WI38 (cell line): ENCODE measurements at regions not wholly inside any gene's neighbourhood (a gene's known extent, or its start where the extent isn't known, plus 50 kb on each side); places are given as distances from the start of the nearest gene placed in this dataset.

ENCODE experiments used
- H3K4me3 ChIP-seq: 2 replicates; pipeline ENCODE4 v1.5.1; 2011; ENCODE audit warnings: low read depth, mild to moderate bottlenecking, control low read depth, low read length
- TF ChIP-seq, protein P1 (sequence below): IDR thresholded peaks from 2 replicates; pipeline ENCODE4 v1.5.1; 2012; ENCODE audit warnings: low read depth, mild to moderate bottlenecking, control low read depth, low read length

DNA sequence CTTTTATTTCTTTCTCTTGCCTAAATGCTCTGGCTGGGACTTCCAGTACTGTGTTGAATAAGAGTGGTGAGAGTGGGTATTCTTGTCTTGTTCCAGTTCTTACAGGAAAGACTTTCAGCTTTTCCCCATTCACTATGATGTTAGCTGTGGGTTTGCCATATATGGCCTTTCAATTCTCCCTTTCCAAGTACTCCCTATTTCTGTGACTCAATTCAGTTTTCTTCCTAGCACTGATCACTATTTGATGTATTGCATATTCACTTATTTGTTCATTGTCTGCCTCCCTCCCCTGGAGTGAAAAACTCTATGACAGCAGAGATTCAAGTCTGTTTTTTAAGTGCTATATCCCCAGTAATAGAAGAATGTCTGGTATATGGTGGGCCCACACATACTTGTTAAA is 618.2 kb upstream of the CAMK1G start:
- H3K4me3 ChIP-seq, result no peak overlapping the region
- TF ChIP-seq, protein P1, sequence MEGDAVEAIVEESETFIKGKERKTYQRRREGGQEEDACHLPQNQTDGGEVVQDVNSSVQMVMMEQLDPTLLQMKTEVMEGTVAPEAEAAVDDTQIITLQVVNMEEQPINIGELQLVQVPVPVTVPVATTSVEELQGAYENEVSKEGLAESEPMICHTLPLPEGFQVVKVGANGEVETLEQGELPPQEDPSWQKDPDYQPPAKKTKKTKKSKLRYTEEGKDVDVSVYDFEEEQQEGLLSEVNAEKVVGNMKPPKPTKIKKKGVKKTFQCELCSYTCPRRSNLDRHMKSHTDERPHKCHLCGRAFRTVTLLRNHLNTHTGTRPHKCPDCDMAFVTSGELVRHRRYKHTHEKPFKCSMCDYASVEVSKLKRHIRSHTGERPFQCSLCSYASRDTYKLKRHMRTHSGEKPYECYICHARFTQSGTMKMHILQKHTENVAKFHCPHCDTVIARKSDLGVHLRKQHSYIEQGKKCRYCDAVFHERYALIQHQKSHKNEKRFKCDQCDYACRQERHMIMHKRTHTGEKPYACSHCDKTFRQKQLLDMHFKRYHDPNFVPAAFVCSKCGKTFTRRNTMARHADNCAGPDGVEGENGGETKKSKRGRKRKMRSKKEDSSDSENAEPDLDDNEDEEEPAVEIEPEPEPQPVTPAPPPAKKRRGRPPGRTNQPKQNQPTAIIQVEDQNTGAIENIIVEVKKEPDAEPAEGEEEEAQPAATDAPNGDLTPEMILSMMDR, result no peak

DNA sequence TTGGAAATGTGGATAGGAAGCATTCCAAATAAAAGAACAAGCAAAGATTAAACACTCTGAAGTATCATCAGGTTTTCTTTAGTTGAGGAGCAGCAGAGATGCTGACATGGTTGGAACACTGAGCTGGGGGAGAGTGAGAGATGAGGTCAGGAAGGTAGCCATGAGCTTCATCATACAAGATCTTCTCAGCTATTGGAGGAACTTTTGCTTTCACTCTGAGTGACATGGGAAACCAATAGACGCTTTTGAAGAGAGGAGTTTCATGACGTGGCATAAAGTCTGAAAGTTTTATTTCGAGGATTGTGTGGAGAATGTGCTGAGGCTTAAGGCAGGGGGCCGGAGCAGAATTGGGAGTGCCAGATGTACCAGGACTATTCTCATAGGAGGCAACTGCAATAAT is 616.2 kb upstream of the CAMK1G start:
- H3K4me3 ChIP-seq, result no peak overlapping the region
- TF ChIP-seq, protein P1, result no peak

DNA sequence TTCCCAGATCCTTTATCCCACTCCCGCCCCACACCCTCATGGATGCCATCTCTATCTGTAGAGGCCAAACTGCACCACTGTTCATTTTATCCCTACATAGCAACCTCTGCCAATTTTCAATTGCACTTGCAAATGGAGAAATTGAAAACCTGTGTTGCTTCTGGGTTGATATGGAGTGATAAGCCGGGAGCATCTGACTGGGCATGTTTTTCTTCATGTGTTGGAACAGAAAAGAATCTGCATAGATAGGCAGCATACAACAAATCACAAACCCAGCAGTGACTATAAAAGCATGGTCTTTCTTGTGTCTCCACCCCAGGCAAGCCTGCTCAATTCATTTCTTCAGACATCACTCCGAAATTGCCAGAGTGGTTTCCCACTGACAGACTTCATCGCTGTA is 608.8 kb upstream of the CAMK1G start:
- H3K4me3 ChIP-seq, result no peak overlapping the region

DNA sequence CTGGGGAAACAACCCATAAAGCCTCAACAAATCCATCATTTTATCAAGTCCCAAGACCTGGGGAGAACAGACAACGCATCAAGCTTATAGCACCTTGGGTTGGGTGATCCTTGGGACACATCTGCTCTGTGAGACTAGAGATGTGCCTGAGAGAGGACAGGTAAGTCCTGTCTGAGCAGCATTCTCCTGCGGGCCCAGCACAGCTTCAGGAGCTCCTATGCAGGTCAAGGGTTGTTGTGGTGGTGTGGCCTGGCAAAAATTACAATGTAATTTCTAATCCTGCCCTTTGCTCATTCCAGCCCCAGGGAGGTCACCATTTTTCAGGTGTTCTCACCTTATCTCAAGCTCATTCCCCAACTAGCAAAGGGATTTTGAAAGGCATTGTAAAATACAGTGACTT is 608.1 kb upstream of the CAMK1G start:
- TF ChIP-seq, protein P1, result no peak
- no peak overlapping the region for H3K4me3 ChIP-seq

More for the DNA sequence above, 608.8 kb upstream of the CAMK1G start:
- TF ChIP-seq, protein P1, result no peak

DNA sequence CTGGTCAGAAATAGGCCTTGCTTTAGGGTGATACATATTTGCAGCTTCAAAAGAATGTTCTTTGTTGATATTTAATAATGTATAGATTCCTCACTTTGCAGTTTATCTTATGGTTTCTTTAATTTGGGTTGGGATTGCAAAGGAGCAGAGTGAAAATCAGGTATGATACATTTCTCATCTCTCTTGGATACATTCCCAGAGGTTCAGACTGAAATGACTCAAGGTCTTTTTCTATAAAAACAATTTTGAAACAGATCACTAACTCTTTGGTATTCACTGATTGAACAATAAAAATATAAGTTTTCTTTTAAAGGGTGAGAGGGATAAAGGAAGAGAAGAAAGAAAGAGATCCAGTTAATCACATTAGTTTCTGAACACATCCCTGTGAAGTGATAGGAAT is 606.5 kb upstream of the CAMK1G start:
- H3K4me3 ChIP-seq, result no peak overlapping the region
- TF ChIP-seq, protein P1, result no peak

DNA sequence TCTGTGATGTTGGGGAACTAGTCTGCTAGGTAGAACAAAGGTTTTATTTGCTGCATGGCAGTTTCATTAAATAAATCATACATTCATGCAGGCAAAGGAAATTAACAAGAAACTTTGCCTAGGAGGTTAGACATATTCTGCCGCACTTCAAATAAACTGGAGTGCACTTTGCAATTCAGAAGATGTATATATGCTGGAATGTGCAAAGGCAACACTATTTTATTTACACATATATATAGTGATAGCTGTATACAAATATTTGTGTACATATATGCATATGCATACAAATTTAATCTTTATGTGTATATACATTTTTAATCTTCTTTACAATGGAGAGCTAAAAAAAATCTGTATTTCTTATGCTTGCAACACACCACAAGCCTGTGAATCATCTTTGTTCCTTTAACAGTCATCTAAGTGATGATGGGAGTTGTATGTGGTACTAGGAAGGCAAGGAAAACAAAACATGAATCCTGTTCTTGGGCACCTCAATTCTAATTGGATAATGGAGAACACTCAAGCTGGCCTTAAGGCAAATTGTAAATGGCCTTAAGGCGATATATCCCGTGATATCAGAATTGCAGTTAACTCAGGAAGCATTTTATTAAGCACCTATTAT is 605.8 kb upstream of the CAMK1G start:
- H3K4me3 ChIP-seq, result no peak overlapping the region
- TF ChIP-seq, protein P1, result no peak

DNA sequence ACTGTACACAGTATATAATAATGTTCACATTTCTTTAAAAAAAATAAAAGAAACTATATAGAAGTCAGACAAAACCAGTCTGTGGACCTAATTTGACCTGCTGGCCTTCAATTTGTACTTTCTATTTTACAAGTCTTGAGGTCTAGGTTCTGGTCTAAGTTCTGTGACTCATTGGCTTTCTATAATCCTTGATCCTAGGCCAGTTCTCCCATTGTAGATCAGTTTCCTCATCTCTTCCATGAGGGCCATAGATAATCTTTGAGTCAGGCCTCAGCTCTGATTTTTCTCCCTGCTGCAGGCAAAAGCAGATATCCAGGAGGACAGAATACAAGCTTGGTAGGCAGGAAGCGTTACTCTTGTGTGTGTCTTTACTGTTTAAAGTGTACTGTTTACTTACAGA is 603.7 kb upstream of the CAMK1G start:
- H3K4me3 ChIP-seq, result no peak overlapping the region
- TF ChIP-seq, protein P1, result no peak
